IPS-18c (cell line): ENCODE measurements at regions not wholly inside any gene's neighbourhood (a gene's known extent, or its start where the extent isn't known, plus 50 kb on each side); places are given as distances from the start of the nearest gene placed in this dataset.

Source experiments
- H3K4me3 ChIP-seq: 2 replicates; pipeline ENCODE4 v1.7.0; 2013; ENCODE audit warnings: low read depth, mild to moderate bottlenecking, low read length, moderate library complexity; ENCODE audit not compliant: insufficient read depth
- H3K9me3 ChIP-seq: one replicate; pipeline ENCODE4 v1.6.1; 2013; ENCODE audit warnings: mild to moderate bottlenecking, low read length, moderate library complexity; ENCODE audit not compliant: control insufficient read depth, insufficient read depth

GRCh38 chr2:8426550-8426949 lies 255.3 kb upstream of the ID2 start:
- Histone ChIP-seq H3K9me3 (no peaks in the 10 kb centered on the region), H3K4me3 (no peak overlapping the region)

GRCh38 chr2:8427211-8427610 lies 254.6 kb upstream of the ID2 start:
- Histone ChIP-seq H3K4me3 (no peak overlapping the region), H3K9me3 (no peaks in the 10 kb centered on the region)

GRCh38 chr2:8430628-8431027 lies 251.2 kb upstream of the ID2 start:
- H3K4me3 ChIP-seq: no peak overlapping the region
- no peaks in the 10 kb centered on the region for H3K9me3 ChIP-seq

GRCh38 chr2:8431446-8432125 lies 250.3 kb upstream of the ID2 start:
- no peaks in the 10 kb centered on the region for H3K9me3 ChIP-seq

GRCh38 chr2:8432706-8433336 lies 249.0 kb upstream of the ID2 start:
- no peaks in the 10 kb centered on the region for H3K9me3 ChIP-seq
- H3K4me3 ChIP-seq: no peak overlapping the region

More at GRCh38 chr2:8431446-8432125, 250.3 kb upstream of the ID2 start:
- H3K4me3 ChIP-seq: no peak overlapping the region

- H3K9me3 ChIP-seq: peaks cover under 1% of the 10 kb centered on the region
- no peak overlapping the region for H3K4me3 ChIP-seq
Observed at GRCh38 chr2:8433390-8433789, 248.5 kb upstream of the ID2 start.

GRCh38 chr2:8435608-8436007 lies 246.2 kb upstream of the ID2 start:
- peaks cover 3% of the 10 kb centered on the region for H3K9me3 ChIP-seq
- H3K4me3 ChIP-seq: no peak overlapping the region

- Histone ChIP-seq H3K9me3 (peaks cover 3% of the 10 kb centered on the region), H3K4me3 (no peak overlapping the region)
Observed at GRCh38 chr2:8436585-8436984, 245.3 kb upstream of the ID2 start.

GRCh38 chr2:8437228-8437948 lies 244.5 kb upstream of the ID2 start:
- Histone ChIP-seq H3K4me3 (no peak overlapping the region), H3K9me3 (peaks cover 3% of the 10 kb centered on the region)

- no peak overlapping the region for H3K4me3 ChIP-seq
Observed at GRCh38 chr2:8437949-8438400, 243.9 kb upstream of the ID2 start.

GRCh38 chr2:8438476-8438875 lies 243.4 kb upstream of the ID2 start:
- Histone ChIP-seq H3K4me3 (no peak overlapping the region), H3K9me3 (peaks cover 3% of the 10 kb centered on the region)

More at GRCh38 chr2:8437949-8438400, 243.9 kb upstream of the ID2 start:
- peaks cover 3% of the 10 kb centered on the region for H3K9me3 ChIP-seq

- no peak overlapping the region for H3K4me3 ChIP-seq
- peaks cover 3% of the 10 kb centered on the region for H3K9me3 ChIP-seq
Observed at GRCh38 chr2:8438996-8439395, 242.9 kb upstream of the ID2 start.

- no peak overlapping the region for H3K4me3 ChIP-seq
- peaks cover 3% of the 10 kb centered on the region for H3K9me3 ChIP-seq
Observed at GRCh38 chr2:8440029-8440778, 241.7 kb upstream of the ID2 start.

- H3K4me3 ChIP-seq: no peak overlapping the region
- peaks cover 3% of the 10 kb centered on the region for H3K9me3 ChIP-seq
Observed at GRCh38 chr2:8441371-8441770, 240.5 kb upstream of the ID2 start.

- peaks cover 3% of the 10 kb centered on the region for H3K9me3 ChIP-seq
- no peak overlapping the region for H3K4me3 ChIP-seq
Observed at GRCh38 chr2:8441986-8442385, 239.9 kb upstream of the ID2 start.

GRCh38 chr2:8442833-8443486 lies 238.9 kb upstream of the ID2 start:
- Histone ChIP-seq H3K4me3 (no peak overlapping the region), H3K9me3 (peaks cover 3% of the 10 kb centered on the region)

- Histone ChIP-seq H3K4me3 (no peak overlapping the region), H3K9me3 (no peaks in the 10 kb centered on the region)
Observed at GRCh38 chr2:8445580-8445979, 236.3 kb upstream of the ID2 start.
